ENCODE measurements at regions not wholly inside any gene's neighbourhood (a gene's known extent, or its start where the extent isn't known, plus 50 kb on each side); places are given as distances from the start of the nearest gene placed in this dataset.

- H3K9me3 Mint-ChIP-seq = peaks cover 5 to 27% (median 16%) of the 10 kb centered on the region in 7 donors
- Histone ChIP-seq H3K27me3 (ENCODE audit: control insufficient read depth in 2 of 2, insufficient read depth in 2 of 2, low read length in 2 of 2) (no peaks in the 10 kb centered on the region), H3K27ac (ENCODE audit: low read depth in 1 of 2, low read length in 2 of 2) (no peak overlapping the region), H2AFZ (ENCODE audit: insufficient read depth, low read depth, low read length, poor library complexity, severe bottlenecking) (no peak overlapping the region), H3K4me2 (replicated peaks; ENCODE audit: extremely low read depth, low read length, poor library complexity, severe bottlenecking) (no peak overlapping the region), H4K20me1 (ENCODE audit: insufficient read depth, low read length) (no peaks in the 10 kb centered on the region), H3K4me3 (replicated peaks in 1 of 3; ENCODE audit: low read depth in 2 of 3, low read length in 3 of 3) (no peak overlapping the region), H3K9me3 (replicated peaks in 1 of 2; ENCODE audit: control insufficient read depth in 1 of 2, insufficient read depth in 1 of 2, low read length in 2 of 2) (peaks cover 2 to 6% of the 10 kb centered on the region in 2 donors), H3K36me3 (replicated peaks in 1 of 2; ENCODE audit: control insufficient read depth in 1 of 2, insufficient read depth in 2 of 2, low read length in 2 of 2) (no peaks in the 10 kb centered on the region), H3K4me1 (ENCODE audit: control insufficient read depth in 1 of 2, insufficient read depth in 2 of 2, low read length in 2 of 2) (peaks cover 5 to 10% of the 10 kb centered on the region in 2 donors), H3K79me2 (ENCODE audit: insufficient read depth, low read length) (no peaks in the 10 kb centered on the region), H3K9ac (ENCODE audit: insufficient read depth, low read length, poor library complexity, severe bottlenecking) (no peak overlapping the region)
- WGBS (ENCODE audit: insufficient coverage) = 100% methylated on average over 6 of the region's 7 CpGs
- intact Hi-C loops (cut with micrococcal nuclease) = no loop called here
- no peaks in the 10 kb centered on the region for H3K36me3 Mint-ChIP-seq
- no peak overlapping the region for H3K4me3 Mint-ChIP-seq
- H3K4me1 Mint-ChIP-seq = peaks cover 19% of the 10 kb centered on the region
- H3K27ac Mint-ChIP-seq = no peak overlapping the region
- TF ChIP-seq CTCF (IDR thresholded peaks at IDR 0.05) = no peak
- peaks cover 2 to 10% (median 2%) of the 10 kb centered on the region in 3 donors for H3K27me3 Mint-ChIP-seq (ENCODE audit: low read depth in 3 of 3)
- no peak for DNase-seq
Measured at GRCh38 chr11:19633276-19633675, 79.4 kb upstream of the NAV2 start.

GRCh38 chr11:19632499-19632834 is 80.2 kb upstream of the NAV2 start:
- peaks cover 2 to 11% (median 2%) of the 10 kb centered on the region in 3 donors for H3K27me3 Mint-ChIP-seq (ENCODE audit: low read depth in 3 of 3)
- H3K4me1 Mint-ChIP-seq = peaks cover 25% of the 10 kb centered on the region
- H3K27ac Mint-ChIP-seq = no peak overlapping the region
- H3K4me3 ChIP-seq (replicated peaks in 1 of 3; ENCODE audit: low read depth in 2 of 3, low read length in 3 of 3) = no peak overlapping the region
- H3K9me3 Mint-ChIP-seq = peaks cover 3 to 27% (median 16%) of the 10 kb centered on the region in 7 donors
- no CpG with 5 or more reads among the region's 3 CpGs for WGBS (ENCODE audit: insufficient coverage)
- intact Hi-C loops (cut with micrococcal nuclease) = no loop called here
- peaks cover 9 to 17% of the 10 kb centered on the region in 2 donors for H3K4me1 ChIP-seq (ENCODE audit: control insufficient read depth in 1 of 2, insufficient read depth in 2 of 2, low read length in 2 of 2)
- no peak overlapping the region for H3K4me2 ChIP-seq (replicated peaks; ENCODE audit: extremely low read depth, low read length, poor library complexity, severe bottlenecking)
- DNase-seq = no peak
- H3K36me3 Mint-ChIP-seq = no peaks in the 10 kb centered on the region
- H3K9ac ChIP-seq (ENCODE audit: insufficient read depth, low read length, poor library complexity, severe bottlenecking) = no peak overlapping the region
- no peak overlapping the region for H3K27ac ChIP-seq (ENCODE audit: low read depth in 1 of 2, low read length in 2 of 2)
- H3K9me3 ChIP-seq (replicated peaks in 1 of 2; ENCODE audit: control insufficient read depth in 1 of 2, insufficient read depth in 1 of 2, low read length in 2 of 2) = peaks cover 2 to 6% of the 10 kb centered on the region in 2 donors
- no peak for TF ChIP-seq CTCF (IDR thresholded peaks at IDR 0.05)
- no peaks in the 10 kb centered on the region for H3K27me3 ChIP-seq (ENCODE audit: control insufficient read depth in 2 of 2, insufficient read depth in 2 of 2, low read length in 2 of 2)
- no peaks in the 10 kb centered on the region for H4K20me1 ChIP-seq (ENCODE audit: insufficient read depth, low read length)
- no peaks in the 10 kb centered on the region for H3K36me3 ChIP-seq (replicated peaks in 1 of 2; ENCODE audit: control insufficient read depth in 1 of 2, insufficient read depth in 2 of 2, low read length in 2 of 2)
- no peaks in the 10 kb centered on the region for H3K79me2 ChIP-seq (ENCODE audit: insufficient read depth, low read length)
- no peak overlapping the region for H3K4me3 Mint-ChIP-seq
- H2AFZ ChIP-seq (ENCODE audit: insufficient read depth, low read depth, low read length, poor library complexity, severe bottlenecking) = peak overlapping the region; percentile 16
